ENCODE measurements at regions not wholly inside any gene's neighbourhood (a gene's known extent, or its start where the extent isn't known, plus 50 kb on each side); places are given as distances from the start of the nearest gene placed in this dataset.

DNA sequence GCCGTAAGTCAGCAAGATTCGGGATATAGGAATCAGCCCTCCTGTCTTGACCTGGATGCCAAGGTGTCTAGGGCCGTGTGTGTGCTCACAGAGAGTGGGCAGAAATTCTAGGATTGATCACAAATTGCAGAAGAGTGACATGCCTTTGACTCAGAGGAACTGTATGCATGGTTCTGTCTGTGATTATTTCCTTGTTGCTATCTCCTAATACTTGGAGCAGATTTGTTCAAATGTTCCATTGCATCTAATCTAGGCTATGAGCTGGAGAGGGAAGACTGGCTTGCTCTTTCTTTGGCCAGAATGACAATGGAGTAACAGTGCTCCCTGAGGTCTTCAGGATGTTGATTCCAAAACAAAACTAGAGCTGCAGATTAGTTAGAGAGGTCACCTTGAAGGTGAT is 115.0 kb downstream of the EN1 start:
- no peak for DNase-seq (ENCODE audit: low read depth, low spot score)
- POLR2A ChIA-PET = no interaction called here
- CTCF ChIA-PET = no interaction called here
- no peak overlapping the region for H3K4me3 ChIP-seq (ENCODE audit: low read depth, low read length)
- TF ChIP-seq, protein P1, sequence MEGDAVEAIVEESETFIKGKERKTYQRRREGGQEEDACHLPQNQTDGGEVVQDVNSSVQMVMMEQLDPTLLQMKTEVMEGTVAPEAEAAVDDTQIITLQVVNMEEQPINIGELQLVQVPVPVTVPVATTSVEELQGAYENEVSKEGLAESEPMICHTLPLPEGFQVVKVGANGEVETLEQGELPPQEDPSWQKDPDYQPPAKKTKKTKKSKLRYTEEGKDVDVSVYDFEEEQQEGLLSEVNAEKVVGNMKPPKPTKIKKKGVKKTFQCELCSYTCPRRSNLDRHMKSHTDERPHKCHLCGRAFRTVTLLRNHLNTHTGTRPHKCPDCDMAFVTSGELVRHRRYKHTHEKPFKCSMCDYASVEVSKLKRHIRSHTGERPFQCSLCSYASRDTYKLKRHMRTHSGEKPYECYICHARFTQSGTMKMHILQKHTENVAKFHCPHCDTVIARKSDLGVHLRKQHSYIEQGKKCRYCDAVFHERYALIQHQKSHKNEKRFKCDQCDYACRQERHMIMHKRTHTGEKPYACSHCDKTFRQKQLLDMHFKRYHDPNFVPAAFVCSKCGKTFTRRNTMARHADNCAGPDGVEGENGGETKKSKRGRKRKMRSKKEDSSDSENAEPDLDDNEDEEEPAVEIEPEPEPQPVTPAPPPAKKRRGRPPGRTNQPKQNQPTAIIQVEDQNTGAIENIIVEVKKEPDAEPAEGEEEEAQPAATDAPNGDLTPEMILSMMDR (IDR thresholded peaks at IDR 0.05; ENCODE audit: insufficient read depth, low read length, missing control alignments) = no peak

DNA sequence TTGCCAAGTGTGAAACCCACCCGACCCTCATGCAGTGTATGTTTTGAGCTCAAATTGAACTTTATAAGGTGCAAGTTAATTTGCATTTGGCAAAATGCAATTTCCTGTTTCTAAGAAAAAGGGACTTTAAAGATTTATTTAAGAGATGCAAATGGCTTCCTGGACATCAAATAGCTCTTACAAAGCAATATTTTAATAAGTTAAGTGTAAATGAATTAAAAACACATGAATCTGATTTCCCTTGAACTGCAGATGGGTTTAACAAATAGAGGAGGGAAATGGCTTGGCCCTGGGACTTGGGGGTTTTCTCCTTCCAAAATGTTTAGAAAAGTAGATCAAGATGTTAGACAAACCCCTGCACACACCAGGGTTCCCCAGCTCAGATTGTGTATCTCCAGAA is 116.0 kb downstream of the EN1 start:
- ChIA-PET POLR2A (interaction anchor here (0.6 kb wide), 1 partner anchor 182 kb away, joined by 3 read pairs; no protein-coding TSS in a partner anchor), CTCF (interaction anchor here (0.9 kb wide), 1 partner anchor 34 kb away, joined by 3 read pairs; no protein-coding TSS in a partner anchor)
- TF ChIP-seq, protein P1 (IDR thresholded peaks at IDR 0.05; ENCODE audit: insufficient read depth, low read length, missing control alignments) = no peak
- no peak for DNase-seq (ENCODE audit: low read depth, low spot score)
- H3K4me3 ChIP-seq (ENCODE audit: low read depth, low read length) = no peak overlapping the region

DNA sequence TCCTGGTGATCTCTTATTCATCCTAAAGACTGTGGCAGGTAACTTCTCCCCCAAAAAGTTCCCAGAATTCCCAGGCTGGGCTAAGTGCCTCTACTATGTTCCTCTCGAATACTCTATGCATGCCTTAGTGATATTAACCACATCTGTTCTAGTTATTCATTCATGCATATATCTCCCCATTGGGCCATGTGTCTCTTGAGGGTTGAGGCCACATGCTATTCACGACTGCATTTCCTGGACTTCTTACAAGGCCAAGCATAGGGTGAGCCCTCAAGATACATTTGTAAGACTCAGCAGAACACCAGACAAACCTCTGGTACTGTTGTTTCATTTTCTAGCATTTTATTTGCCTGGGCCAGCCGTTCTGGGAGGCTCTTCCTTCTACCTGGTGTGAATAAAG is 117.0 kb downstream of the EN1 start:
- DNase-seq (ENCODE audit: low read depth, low spot score) = no peak
- TF ChIP-seq, protein P1 (IDR thresholded peaks at IDR 0.05; ENCODE audit: insufficient read depth, low read length, missing control alignments) = no peak
- no peak overlapping the region for H3K4me3 ChIP-seq (ENCODE audit: low read depth, low read length)
- POLR2A ChIA-PET = no interaction called here
- CTCF ChIA-PET = interaction anchor here (1.2 kb wide), 1 partner anchor 24 kb away, joined by 3 read pairs; no protein-coding TSS in a partner anchor

DNA sequence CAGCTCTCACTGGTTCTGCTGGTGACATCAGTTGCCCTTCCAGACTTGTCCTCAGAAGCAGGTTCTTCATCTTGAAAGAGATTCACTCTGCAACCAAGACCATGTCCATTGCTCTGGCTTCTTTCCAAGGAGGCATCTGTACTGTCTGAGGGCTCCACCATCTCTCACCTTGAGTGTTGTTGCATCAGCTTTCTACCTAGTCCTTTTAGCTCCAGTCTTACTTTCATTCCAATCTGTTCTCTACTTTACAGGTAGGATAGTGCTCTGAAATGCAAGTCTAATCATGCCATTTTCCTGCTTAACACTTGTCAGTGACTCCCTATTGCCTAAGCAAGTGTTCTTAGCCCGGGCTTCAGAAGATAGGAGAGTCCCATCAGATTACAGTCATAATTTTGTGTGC is 117.7 kb downstream of the EN1 start:
- no peak for DNase-seq (ENCODE audit: low read depth, low spot score)
- ChIA-PET CTCF (interaction anchor here (0.9 to 1.2 kb wide), 2 partner anchors 8 to 25 kb away, joined by 3 read pairs; no protein-coding TSS in a partner anchor), POLR2A (no interaction called here)
- TF ChIP-seq, protein P1 (IDR thresholded peaks at IDR 0.05; ENCODE audit: insufficient read depth, low read length, missing control alignments) = no peak
- no peak overlapping the region for H3K4me3 ChIP-seq (ENCODE audit: low read depth, low read length)

DNA sequence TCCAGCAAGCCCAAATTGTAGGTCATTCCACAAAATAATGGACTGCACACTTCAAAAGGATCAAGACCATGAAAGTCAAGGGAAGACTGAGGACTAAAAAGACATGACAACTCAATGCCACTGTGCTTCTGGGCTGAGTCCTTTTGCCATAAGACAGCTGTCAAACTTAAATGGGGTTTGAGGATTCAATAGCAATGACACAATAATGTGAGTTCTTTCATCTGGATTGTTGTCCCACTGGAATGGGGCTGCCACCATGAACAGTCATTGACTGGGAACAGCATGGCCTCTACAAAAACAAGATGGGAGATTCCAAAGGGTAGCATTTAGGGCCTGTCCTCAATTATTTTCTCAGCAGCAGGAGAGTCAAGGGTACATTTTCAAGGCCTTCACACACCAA is 118.5 kb downstream of the EN1 start:
- no peak for DNase-seq (ENCODE audit: low read depth, low spot score)
- ChIA-PET POLR2A (no interaction called here), CTCF (interaction anchor here (0.9 kb wide), 1 partner anchor 9 kb away, joined by 3 read pairs; no protein-coding TSS in a partner anchor)
- TF ChIP-seq, protein P1 (IDR thresholded peaks at IDR 0.05; ENCODE audit: insufficient read depth, low read length, missing control alignments) = no peak
- no peak overlapping the region for H3K4me3 ChIP-seq (ENCODE audit: low read depth, low read length)

DNA sequence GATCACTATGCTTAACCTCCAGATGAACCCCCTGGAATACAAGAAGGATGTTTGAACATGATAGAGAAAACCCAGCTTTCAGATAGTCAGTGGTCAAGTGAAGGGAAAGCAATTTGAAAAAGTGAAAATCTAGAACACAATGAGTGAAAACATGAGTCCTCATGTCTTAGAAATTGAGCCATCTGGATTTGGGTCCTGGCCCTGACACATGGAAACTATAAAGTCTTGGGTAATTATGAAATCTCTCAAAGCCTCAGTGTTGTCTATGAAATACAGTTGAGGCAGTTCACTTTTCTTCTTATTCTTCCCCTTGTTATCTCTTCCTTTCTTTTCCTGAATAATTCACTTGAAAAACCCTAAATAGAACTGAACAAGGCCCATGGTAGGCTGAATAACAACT is 120.6 kb downstream of the EN1 start:
- ChIA-PET CTCF (interaction anchor here (1.0 kb wide), 1 partner anchor 129 kb away, joined by 3 read pairs; no protein-coding TSS in a partner anchor), POLR2A (no interaction called here)
- DNase-seq (ENCODE audit: low read depth, low spot score) = no peak
- TF ChIP-seq, protein P1 (IDR thresholded peaks at IDR 0.05; ENCODE audit: insufficient read depth, low read length, missing control alignments) = no peak
- H3K4me3 ChIP-seq (ENCODE audit: low read depth, low read length) = no peak overlapping the region

Measured in AG04449 (cell line).